WERI-Rb-1 (cell line): ENCODE measurements at regions not wholly inside any gene's neighbourhood (a gene's known extent, or its start where the extent isn't known, plus 50 kb on each side); places are given as distances from the start of the nearest gene placed in this dataset.

Source experiments
- DNase-seq: peaks from one replicate; pipeline ENCODE4 v3.0.0-alpha.2; 2020
- H3K27ac ChIP-seq: fragments of 250-450 bp; sonication (Bioruptor Pico); 2 replicates; pipeline ENCODE4 v1.5.1; 2020; ENCODE audit warnings: mild to moderate bottlenecking, moderate library complexity
- H3K27me3 ChIP-seq: fragments of 250-450 bp; sonication (Bioruptor Pico); 2 replicates; pipeline ENCODE4 v1.5.1; 2021; ENCODE audit warnings: mild to moderate bottlenecking, low read depth, moderate library complexity; ENCODE audit not compliant: insufficient read depth, severe bottlenecking
- H3K36me3 ChIP-seq: fragments of 250-450 bp; sonication (Bioruptor Pico); 2 replicates; pipeline ENCODE4 v1.5.1; 2020; ENCODE audit warnings: mild to moderate bottlenecking, moderate library complexity
- H3K4me3 ChIP-seq: 2 replicates; pipeline ENCODE4 v1.5.1; 2011; ENCODE audit warnings: low read depth, mild to moderate bottlenecking, control low read depth, low read length
- H3K9me3 ChIP-seq: fragments of 250-450 bp; sonication (Bioruptor Pico); 2 replicates; pipeline ENCODE4 v1.5.1; 2021; ENCODE audit warnings: mild to moderate bottlenecking, moderate library complexity; ENCODE audit not compliant: severe bottlenecking
- CTCF ChIP-seq: IDR thresholded peaks from 2 replicates; pipeline ENCODE4 v1.5.1; 2011; ENCODE audit warnings: low read depth, mild to moderate bottlenecking, control low read depth, inconsistent platforms, low read length

- H3K27me3 ChIP-seq, result no peaks in the 10 kb centered on the region
- no peak for DNase-seq
- no peaks in the 10 kb centered on the region for H3K36me3 ChIP-seq
- H3K27ac ChIP-seq, result no peak overlapping the region
- no peaks in the 10 kb centered on the region for H3K9me3 ChIP-seq
- no peak overlapping the region for H3K4me3 ChIP-seq
- no peak for TF ChIP-seq CTCF
These were observed 615.6 kb downstream of the EBF1 start for GRCh38 chr5:158484150-158484549.

- DNase-seq, result no peak
- Histone ChIP-seq H3K27ac (no peak overlapping the region), H3K27me3 (no peaks in the 10 kb centered on the region), H3K4me3 (no peak overlapping the region), H3K36me3 (no peaks in the 10 kb centered on the region), H3K9me3 (no peaks in the 10 kb centered on the region)
- no peak for TF ChIP-seq CTCF
These were observed 616.3 kb downstream of the EBF1 start for GRCh38 chr5:158483281-158483860.

GRCh38 chr5:158482125-158482524, 617.6 kb downstream of the EBF1 start:
- Histone ChIP-seq H3K27me3 (no peaks in the 10 kb centered on the region), H3K27ac (no peak overlapping the region), H3K36me3 (no peaks in the 10 kb centered on the region), H3K9me3 (no peaks in the 10 kb centered on the region), H3K4me3 (no peak overlapping the region)
- no peak for DNase-seq
- TF ChIP-seq CTCF, result no peak

- Histone ChIP-seq H3K27me3 (no peaks in the 10 kb centered on the region), H3K9me3 (no peaks in the 10 kb centered on the region), H3K36me3 (no peaks in the 10 kb centered on the region), H3K4me3 (no peak overlapping the region), H3K27ac (no peak overlapping the region)
- no peak for DNase-seq
- TF ChIP-seq CTCF, result no peak
These were observed 619.2 kb upstream of the CLINT1 start for GRCh38 chr5:158478139-158478538.

GRCh38 chr5:158477214-158477613, 618.3 kb upstream of the CLINT1 start:
- Histone ChIP-seq H3K4me3 (no peak overlapping the region), H3K27ac (no peak overlapping the region), H3K27me3 (no peaks in the 10 kb centered on the region), H3K36me3 (no peaks in the 10 kb centered on the region), H3K9me3 (no peaks in the 10 kb centered on the region)
- no peak for TF ChIP-seq CTCF
- no peak for DNase-seq

- no peak for DNase-seq
- Histone ChIP-seq H3K27ac (no peak overlapping the region), H3K27me3 (no peaks in the 10 kb centered on the region), H3K4me3 (no peak overlapping the region), H3K36me3 (no peaks in the 10 kb centered on the region), H3K9me3 (no peaks in the 10 kb centered on the region)
- TF ChIP-seq CTCF, result no peak
These were observed 614.2 kb upstream of the CLINT1 start for GRCh38 chr5:158473016-158473635.
